Lower leg skin (tissue), 4 donors: ENCODE measurements at regions not wholly inside any gene's neighbourhood (a gene's known extent, or its start where the extent isn't known, plus 50 kb on each side); places are given as distances from the start of the nearest gene placed in this dataset.

Source experiments
- DNase-seq, 2 donors: peaks; one replicate each; pipeline ENCODE4 v3.0.0-alpha.2; 2019; ENCODE audit warnings: low spot score in 2 of 2
- H3K4me3 ChIP-seq: fragments of 200-600 bp; sonication (generic); 2 replicates; pipeline ENCODE4 v1.5.1; 2017; ENCODE audit warnings: mild to moderate bottlenecking, low read depth; ENCODE audit not compliant: poor library complexity, severe bottlenecking
- CTCF ChIP-seq, 3 donors: fragments of 450-650 bp; IDR thresholded peaks; one replicate each; pipeline ENCODE4 v1.5.1; 2016; ENCODE audit warnings: antibody characterized with exemption in 3 of 3, mild to moderate bottlenecking in 3 of 3, moderate library complexity in 2 of 3
- POLR2A ChIP-seq, 2 donors: fragments of 450-650 bp; IDR thresholded peaks; one replicate each; pipeline ENCODE4 v1.6.1; 2016 to 2017; ENCODE audit warnings: antibody characterized with exemption in 2 of 2, mild to moderate bottlenecking in 1 of 2, moderate library complexity in 1 of 2
- WGBS, 2 donors: methylation state at CpG; one replicate each; pipeline ENCODE4 v1.1.5; 2018; 5-methylcytosine and 5-hydroxymethylcytosine counted together
- intact Hi-C: fragments of 100-400 bp; cut with DNase I; formaldehyde crosslinking; loops from one replicate; pipeline ENCODE4 v1.15.0; 2023; ENCODE audit warnings: low total_unique reads

- intact Hi-C loops: no loop called here
- H3K4me3 ChIP-seq: no peak overlapping the region
- TF ChIP-seq CTCF (IDR thresholded peaks at IDR 0.05) (no peak), POLR2A (IDR thresholded peaks at IDR 0.05) (no peak)
- DNase-seq: no peak
- WGBS, 2 donors: 58 to 75% methylated on average over 1 of the region's 1 CpG
Measured at GRCh38 chr4:170988446-170988845, 824.8 kb upstream of the GALNTL6 start.

- intact Hi-C loops: no loop called here
- WGBS, 2 donors: 72 to 79% methylated on average over 6 of the region's 6 CpGs
Measured at GRCh38 chr4:170979736-170980135, 833.5 kb upstream of the GALNTL6 start.

GRCh38 chr4:170978990-170979389 is 834.2 kb upstream of the GALNTL6 start:
- H3K4me3 ChIP-seq: no peak overlapping the region
- no peak for DNase-seq
- TF ChIP-seq CTCF (IDR thresholded peaks at IDR 0.05): no peak
- intact Hi-C loops: no loop called here
- WGBS, 2 donors: 93 to 96% methylated on average over 6 of the region's 6 CpGs

More at GRCh38 chr4:170979736-170980135, 833.5 kb upstream of the GALNTL6 start:
- no peak for DNase-seq
- TF ChIP-seq POLR2A (IDR thresholded peaks at IDR 0.05) (no peak), CTCF (IDR thresholded peaks at IDR 0.05) (no peak)
- no peak overlapping the region for H3K4me3 ChIP-seq

- intact Hi-C loops: no loop called here
- 74 to 76% methylated on average over 3 of the region's 3 CpGs for WGBS, 2 donors
- TF ChIP-seq POLR2A (IDR thresholded peaks at IDR 0.05): no peak
- TF ChIP-seq CTCF (IDR thresholded peaks at IDR 0.05): no peak
- H3K4me3 ChIP-seq: no peak overlapping the region
- no peak for DNase-seq
Measured at GRCh38 chr4:170949084-170949483, 859.3 kb upstream of the AADAT start.

GRCh38 chr4:170940043-170940724 is 850.4 kb upstream of the AADAT start:
- no peak overlapping the region for H3K4me3 ChIP-seq
- TF ChIP-seq POLR2A (IDR thresholded peaks at IDR 0.05): no peak
- TF ChIP-seq CTCF (IDR thresholded peaks at IDR 0.05): no peak
- WGBS, 2 donors: 68 to 74% methylated on average over 7 of the region's 7 CpGs
- intact Hi-C loops: no loop called here
- DNase-seq: peak in 1 of 2 donors; percentile 53

GRCh38 chr4:170938588-170938987 is 848.8 kb upstream of the AADAT start:
- 60 to 88% methylated on average over 1 of the region's 1 CpG for WGBS, 2 donors
- intact Hi-C loops: no loop called here
- DNase-seq: no peak
- H3K4me3 ChIP-seq: no peak overlapping the region
- TF ChIP-seq CTCF (IDR thresholded peaks at IDR 0.05) (no peak), POLR2A (IDR thresholded peaks at IDR 0.05) (no peak)
